ENCODE measurements at regions not wholly inside any gene's neighbourhood (a gene's known extent, or its start where the extent isn't known, plus 50 kb on each side); places are given as distances from the start of the nearest gene placed in this dataset.
"Not testable (repeated sequence)": the region's sequence is repeated elsewhere in the genome, so short reads cannot be mapped to it uniquely, and the experiment has no call there.

DNA sequence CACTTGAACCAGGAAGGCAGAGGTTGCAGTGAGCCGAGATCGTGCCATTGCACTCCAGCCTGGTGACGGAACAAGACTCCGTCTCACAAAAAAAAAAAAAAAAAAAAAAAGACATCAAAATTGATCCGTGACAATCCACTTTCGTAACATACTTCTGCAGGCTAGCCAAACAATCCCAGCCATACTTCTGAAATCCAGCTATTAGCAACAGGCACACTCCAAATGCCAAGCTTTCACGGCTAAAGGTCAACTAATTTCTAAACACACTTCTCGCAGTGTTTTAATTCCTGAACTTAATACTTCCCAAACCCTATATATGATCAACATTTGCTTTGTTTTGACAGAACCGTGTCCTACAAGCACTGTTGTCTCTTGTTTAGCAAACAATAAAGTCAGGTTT lies 411.3 kb upstream of the RUNX1 start:
- no peak overlapping the region for H3K27ac Mint-ChIP-seq
- no peak overlapping the region for H3K4me3 Mint-ChIP-seq
- peaks cover 15% of the 10 kb centered on the region for H3K9me3 Mint-ChIP-seq
- no peaks in the 10 kb centered on the region for H3K27me3 Mint-ChIP-seq (ENCODE audit: low read depth)
- H3K36me3 Mint-ChIP-seq (ENCODE audit: low read depth) = no peaks in the 10 kb centered on the region
- H3K4me1 Mint-ChIP-seq (ENCODE audit: low read depth) = peaks cover 4% of the 10 kb centered on the region
- no peak for DNase-seq (ENCODE audit: low spot score)

DNA sequence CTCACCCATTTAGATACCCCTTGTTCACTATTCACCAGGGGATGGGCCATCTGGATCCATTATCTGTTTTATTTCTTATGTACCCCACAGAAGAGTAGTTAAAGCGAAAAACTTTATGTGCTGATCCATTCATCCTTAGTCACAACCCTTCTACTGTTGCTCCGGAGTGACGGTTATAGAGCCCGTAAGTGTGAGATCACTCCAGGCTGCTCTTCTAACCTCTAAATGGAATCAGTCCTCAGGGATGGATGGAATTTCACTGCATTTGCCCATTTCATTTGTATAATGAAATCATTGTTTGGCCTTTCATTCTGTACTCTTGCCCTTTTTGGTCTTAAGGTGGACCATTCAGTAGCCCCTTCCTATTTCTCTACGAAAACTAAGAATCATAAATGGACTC lies 409.3 kb upstream of the RUNX1 start:
- no peak for DNase-seq (ENCODE audit: low spot score)
- Mint-ChIP-seq H3K27me3 (ENCODE audit: low read depth) (no peaks in the 10 kb centered on the region), H3K4me3 (no peak overlapping the region), H3K4me1 (ENCODE audit: low read depth) (peaks cover 4% of the 10 kb centered on the region), H3K27ac (no peak overlapping the region), H3K9me3 (peaks cover 5% of the 10 kb centered on the region), H3K36me3 (ENCODE audit: low read depth) (no peaks in the 10 kb centered on the region)

DNA sequence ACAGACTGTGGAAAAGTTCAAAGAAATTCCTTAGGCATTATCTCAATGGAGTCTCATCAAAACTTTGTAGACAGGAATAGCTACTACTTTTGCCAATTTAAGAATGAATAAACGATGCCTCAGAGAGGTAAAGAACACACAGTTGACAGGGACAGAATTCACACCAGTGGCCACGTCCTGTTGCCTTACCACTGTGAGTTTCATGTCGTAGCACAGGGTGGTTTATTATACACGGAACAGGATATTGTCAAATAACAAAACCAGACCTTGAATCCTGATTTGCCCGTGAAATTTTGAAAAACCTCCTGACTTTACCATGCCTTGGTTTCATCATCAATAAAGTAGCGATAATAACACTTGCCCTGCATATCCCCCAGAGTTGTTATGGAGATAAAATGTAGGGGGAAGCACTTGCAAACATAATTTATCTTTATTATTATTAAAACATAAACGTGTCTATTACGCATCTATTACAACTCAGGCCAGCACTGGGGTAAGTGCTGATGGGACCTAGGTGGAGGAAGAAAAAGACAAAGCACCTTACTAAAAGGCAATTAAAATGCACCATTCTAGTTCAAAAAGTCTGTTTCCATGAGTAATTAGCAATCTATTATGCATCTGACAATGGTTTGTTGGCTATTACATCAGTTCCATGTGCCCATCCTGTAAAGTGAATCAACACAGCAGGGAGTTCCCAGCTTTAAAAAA lies 408.1 kb upstream of the RUNX1 start:
- Mint-ChIP-seq H3K27ac (no peak overlapping the region), H3K27me3 (ENCODE audit: low read depth) (no peaks in the 10 kb centered on the region), H3K4me3 (no peak overlapping the region), H3K4me1 (ENCODE audit: low read depth) (peaks cover 4% of the 10 kb centered on the region), H3K9me3 (peaks cover 8% of the 10 kb centered on the region), H3K36me3 (ENCODE audit: low read depth) (no peaks in the 10 kb centered on the region)
- no peak for DNase-seq (ENCODE audit: low spot score)

DNA sequence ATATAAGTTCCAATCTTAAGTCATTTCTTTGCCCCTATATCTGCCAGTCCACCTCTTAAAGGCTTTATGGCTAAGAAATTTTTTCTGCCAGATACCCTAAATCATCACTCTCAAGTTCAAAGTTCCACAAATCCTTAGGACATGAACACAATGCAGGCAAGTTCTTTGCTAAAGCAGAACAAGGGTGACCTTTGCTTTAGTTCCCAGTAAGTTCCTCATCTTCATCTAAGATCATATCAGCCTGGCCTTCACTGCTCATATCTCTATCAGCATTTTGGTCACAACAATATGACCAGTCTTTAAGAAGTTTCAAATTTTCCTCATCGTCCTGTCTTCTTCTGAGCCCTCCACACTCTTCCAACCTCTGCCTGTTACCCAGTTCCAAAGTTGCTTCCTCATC lies 402.2 kb upstream of the RUNX1 start:
- Mint-ChIP-seq H3K27ac (no peak overlapping the region), H3K4me1 (ENCODE audit: low read depth) (no peaks in the 10 kb centered on the region), H3K36me3 (ENCODE audit: low read depth) (peaks cover 6% of the 10 kb centered on the region), H3K27me3 (ENCODE audit: low read depth) (no peaks in the 10 kb centered on the region), H3K9me3 (peaks cover 20% of the 10 kb centered on the region), H3K4me3 (no peak overlapping the region)
- DNase-seq (ENCODE audit: low spot score) = no peak

DNA sequence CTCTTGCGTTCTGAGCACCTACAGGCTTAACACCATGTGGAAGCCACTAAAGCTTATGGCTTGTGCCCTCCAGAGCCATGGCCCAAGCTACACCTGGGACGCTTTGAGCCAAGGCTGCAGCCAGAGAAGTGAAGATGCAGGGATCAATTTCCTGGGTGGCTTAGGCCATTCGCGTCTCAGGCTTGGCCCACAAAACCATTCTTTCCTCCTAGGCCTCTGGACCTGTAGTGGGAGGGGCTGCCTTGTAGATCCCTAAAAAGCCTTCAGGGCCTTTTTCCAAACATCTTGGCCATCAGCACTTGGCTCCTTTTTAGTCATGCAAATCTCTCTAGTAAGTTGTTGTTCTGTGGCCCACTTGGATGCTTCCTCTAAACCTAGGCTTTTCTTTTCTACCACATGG lies 401.7 kb upstream of the RUNX1 start:
- Mint-ChIP-seq H3K9me3 (peaks cover 20% of the 10 kb centered on the region), H3K4me1 (ENCODE audit: low read depth) (no peaks in the 10 kb centered on the region), H3K36me3 (ENCODE audit: low read depth) (peaks cover 6% of the 10 kb centered on the region), H3K4me3 (no peak overlapping the region), H3K27me3 (ENCODE audit: low read depth) (no peaks in the 10 kb centered on the region), H3K27ac (no peak overlapping the region)
- DNase-seq (ENCODE audit: low spot score) = no peak

DNA sequence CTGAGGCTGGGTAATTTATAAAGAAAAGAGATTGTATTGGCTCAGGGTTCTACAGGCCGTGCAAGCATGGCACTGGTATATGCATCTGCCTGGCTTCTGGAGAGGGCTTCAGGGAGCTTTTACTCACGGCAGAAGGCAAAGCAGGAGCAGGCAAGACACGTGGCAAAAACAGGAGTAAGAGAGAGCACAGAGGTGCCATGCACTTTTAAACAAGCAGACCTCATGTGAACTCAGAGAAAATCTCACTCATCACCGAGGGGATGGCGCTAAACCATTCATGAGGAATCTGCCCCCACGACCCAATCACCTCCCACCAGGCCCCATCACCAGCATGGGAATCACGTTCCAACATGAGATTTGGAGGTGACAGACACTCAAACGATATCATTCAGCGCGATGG lies 400.7 kb upstream of the RUNX1 start:
- no peak overlapping the region for H3K27ac Mint-ChIP-seq
- H3K9me3 Mint-ChIP-seq = peaks cover 20% of the 10 kb centered on the region
- H3K27me3 Mint-ChIP-seq (ENCODE audit: low read depth) = peaks cover 1% of the 10 kb centered on the region
- no peak overlapping the region for H3K4me3 Mint-ChIP-seq
- H3K4me1 Mint-ChIP-seq (ENCODE audit: low read depth) = no peaks in the 10 kb centered on the region
- DNase-seq (ENCODE audit: low spot score) = no peak
- H3K36me3 Mint-ChIP-seq (ENCODE audit: low read depth) = peaks cover 6% of the 10 kb centered on the region

DNA sequence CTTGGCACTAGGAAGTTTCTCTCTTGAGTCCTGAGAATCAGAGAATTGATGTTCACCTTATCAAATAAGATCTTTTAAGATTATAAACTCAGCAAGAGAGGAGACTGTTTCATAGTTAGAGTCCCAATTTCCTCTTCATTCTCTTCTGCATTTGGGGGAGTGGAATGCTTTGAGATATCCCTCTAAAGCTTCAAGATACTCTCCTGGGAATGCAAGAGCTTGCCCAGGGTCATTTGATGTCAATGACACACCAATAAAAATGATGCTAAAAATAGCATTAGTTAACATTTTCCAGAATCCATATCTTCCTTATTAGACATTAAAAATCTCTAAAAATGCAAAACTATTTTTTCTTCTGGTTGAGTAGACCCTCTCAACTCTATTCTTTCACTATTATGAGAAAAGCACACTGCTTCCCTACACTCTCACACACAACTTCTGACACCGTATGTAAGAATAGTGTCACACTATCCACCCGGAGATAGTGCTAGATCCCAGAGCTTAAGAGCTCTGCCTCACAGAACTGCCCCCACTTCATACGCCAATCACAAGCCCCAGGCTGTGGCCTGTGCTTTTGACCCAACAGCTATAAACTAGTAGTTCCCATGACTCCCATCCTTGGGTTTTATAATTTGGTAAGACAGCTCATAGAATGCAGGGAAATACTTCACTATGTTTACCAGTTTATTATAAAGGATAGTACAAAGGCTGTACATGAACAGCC lies 399.9 kb upstream of the RUNX1 start:
- peaks cover 20% of the 10 kb centered on the region for H3K9me3 Mint-ChIP-seq
- peaks cover 9% of the 10 kb centered on the region for H3K27me3 Mint-ChIP-seq (ENCODE audit: low read depth)
- no peak overlapping the region for H3K27ac Mint-ChIP-seq
- H3K36me3 Mint-ChIP-seq (ENCODE audit: low read depth) = peaks cover 6% of the 10 kb centered on the region
- no peak for DNase-seq (ENCODE audit: low spot score)
- no peak overlapping the region for H3K4me3 Mint-ChIP-seq
- no peaks in the 10 kb centered on the region for H3K4me1 Mint-ChIP-seq (ENCODE audit: low read depth)

DNA sequence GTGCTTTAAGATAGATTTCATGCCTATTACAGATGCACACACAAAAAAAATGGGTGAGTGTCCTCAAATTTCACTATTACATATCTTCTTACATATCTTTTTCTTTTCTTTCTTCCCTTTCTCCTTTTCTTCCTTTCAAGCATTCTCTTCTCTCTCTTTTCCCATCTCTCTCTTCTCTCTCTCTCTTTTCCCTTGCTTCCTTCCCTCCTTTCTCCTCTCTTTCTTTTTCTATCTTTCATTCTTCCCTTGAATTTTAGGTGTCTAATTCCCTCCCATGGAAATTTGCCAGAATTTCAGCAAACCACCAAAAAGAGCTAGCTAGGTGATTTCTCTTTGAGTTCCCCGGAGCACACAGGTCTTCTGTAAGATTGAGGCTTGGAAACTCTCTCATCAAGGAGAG lies 395.3 kb upstream of the RUNX1 start:
- Mint-ChIP-seq H3K4me3 (no peak overlapping the region), H3K36me3 (ENCODE audit: low read depth) (no peaks in the 10 kb centered on the region), H3K4me1 (ENCODE audit: low read depth) (no peaks in the 10 kb centered on the region), H3K27me3 (ENCODE audit: low read depth) (peaks cover 23% of the 10 kb centered on the region), H3K27ac (no peak overlapping the region), H3K9me3 (no peaks in the 10 kb centered on the region)
- DNase-seq (ENCODE audit: low spot score) = no peak

DNA sequence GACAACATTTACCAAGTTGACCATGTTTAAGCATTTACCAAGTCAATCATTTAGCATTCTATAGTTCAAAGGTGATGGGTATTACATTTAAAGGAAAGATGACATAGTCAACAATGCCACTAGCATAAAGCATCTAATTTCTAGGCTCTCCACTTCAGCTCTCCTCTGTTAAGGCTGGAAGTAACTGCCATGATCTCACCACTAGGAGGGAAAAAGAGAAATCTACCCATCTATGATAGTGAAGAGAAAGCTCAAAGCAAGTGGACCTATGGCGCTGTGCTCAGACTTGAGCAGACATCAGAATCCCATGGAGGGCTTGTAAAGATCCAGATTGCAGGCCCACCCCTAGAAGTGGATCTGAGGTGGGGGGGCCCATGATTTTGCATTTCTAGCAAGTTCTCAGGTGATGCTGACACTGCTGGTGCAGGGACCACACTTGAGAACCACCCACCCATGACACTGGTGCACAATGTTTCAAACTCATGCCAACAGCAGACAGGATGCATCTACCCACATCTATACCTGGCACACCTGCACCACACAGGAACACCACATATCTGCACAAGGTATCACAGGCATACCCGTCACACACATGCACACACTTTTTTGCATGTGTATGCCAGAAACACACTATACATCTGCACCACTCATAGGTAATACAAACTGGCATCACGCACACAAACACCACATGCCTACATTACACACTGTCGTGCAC lies 392.9 kb upstream of the RUNX1 start:
- peaks cover 28% of the 10 kb centered on the region for H3K27me3 Mint-ChIP-seq (ENCODE audit: low read depth)
- no peaks in the 10 kb centered on the region for H3K36me3 Mint-ChIP-seq (ENCODE audit: low read depth)
- H3K9me3 Mint-ChIP-seq = no peaks in the 10 kb centered on the region
- H3K4me1 Mint-ChIP-seq (ENCODE audit: low read depth) = peaks cover 11% of the 10 kb centered on the region
- no peak for DNase-seq (ENCODE audit: low spot score)
- no peak overlapping the region for H3K4me3 Mint-ChIP-seq
- no peak overlapping the region for H3K27ac Mint-ChIP-seq

DNA sequence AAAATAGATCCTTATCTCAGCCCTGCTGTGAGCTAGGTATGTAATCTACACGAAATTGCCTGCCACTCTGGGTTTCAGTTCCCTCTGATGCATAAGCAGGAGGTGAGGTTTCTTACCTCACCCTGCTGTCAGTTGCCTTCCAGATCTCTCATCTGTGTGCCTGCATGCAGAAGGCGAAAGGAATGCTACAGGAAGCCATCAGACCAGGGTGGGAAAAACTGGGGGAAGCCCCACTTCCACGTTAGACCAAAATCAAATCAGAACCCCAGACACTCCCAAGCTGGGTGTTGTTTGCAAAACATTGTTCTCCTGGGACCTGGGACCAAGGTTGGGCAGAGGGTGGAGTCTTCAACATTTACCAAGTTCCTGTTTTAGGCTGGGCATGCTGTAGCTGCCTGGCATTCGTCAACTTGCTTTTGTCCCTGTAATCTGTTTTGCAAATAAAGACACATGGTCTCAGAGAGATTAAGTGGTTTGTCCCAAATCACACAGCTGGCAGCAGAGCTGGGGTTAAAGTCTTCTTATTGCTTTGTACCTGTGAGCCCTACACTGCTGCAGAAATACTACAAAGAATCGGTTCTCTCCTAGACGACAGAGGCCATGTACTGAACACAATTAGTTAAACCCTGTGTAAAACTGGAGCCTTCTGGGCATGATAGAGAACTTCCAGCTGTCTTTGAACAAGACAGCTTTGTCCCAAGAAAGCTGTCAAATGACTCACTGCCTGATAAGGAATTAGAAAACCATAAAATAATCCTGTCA lies 389.7 kb upstream of the RUNX1 start:
- H3K4me3 Mint-ChIP-seq = peak overlapping the region; percentile 58

DNA sequence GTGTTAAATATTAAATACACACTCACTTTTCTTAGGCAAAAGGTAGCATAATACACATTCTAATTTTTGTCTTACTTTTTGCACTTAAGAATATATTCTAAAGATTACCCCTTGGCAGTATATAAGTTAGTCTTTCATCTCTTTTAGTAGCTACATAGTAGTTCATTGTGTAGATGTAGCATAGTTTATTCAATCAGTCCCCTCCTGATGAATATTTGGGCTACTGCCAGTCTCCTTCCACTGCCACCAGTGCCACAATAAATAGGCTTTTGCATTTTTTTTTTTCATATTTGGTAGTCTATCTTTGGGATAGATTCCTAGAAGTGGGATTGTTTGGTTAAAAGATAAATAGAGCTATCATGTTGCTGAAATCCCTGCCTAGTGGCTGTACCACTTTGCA lies 388.8 kb upstream of the RUNX1 start:
- H3K36me3 Mint-ChIP-seq (ENCODE audit: low read depth) = no peaks in the 10 kb centered on the region
- H3K4me1 Mint-ChIP-seq (ENCODE audit: low read depth) = peaks cover 11% of the 10 kb centered on the region
- H3K9me3 Mint-ChIP-seq = peaks cover 29% of the 10 kb centered on the region
- no peak overlapping the region for H3K27ac Mint-ChIP-seq
- no peak overlapping the region for H3K4me3 Mint-ChIP-seq
- DNase-seq (ENCODE audit: low spot score) = no peak
- peaks cover 15% of the 10 kb centered on the region for H3K27me3 Mint-ChIP-seq (ENCODE audit: low read depth)

More for the DNA sequence above, 389.7 kb upstream of the RUNX1 start:
- H3K36me3 Mint-ChIP-seq (ENCODE audit: low read depth) = no peaks in the 10 kb centered on the region
- peak; percentile 31 for DNase-seq (ENCODE audit: low spot score)
- peaks cover 21% of the 10 kb centered on the region for H3K27me3 Mint-ChIP-seq (ENCODE audit: low read depth)
- peaks cover 20% of the 10 kb centered on the region for H3K9me3 Mint-ChIP-seq
- no peak overlapping the region for H3K27ac Mint-ChIP-seq
- H3K4me1 Mint-ChIP-seq (ENCODE audit: low read depth) = peaks cover 11% of the 10 kb centered on the region

DNA sequence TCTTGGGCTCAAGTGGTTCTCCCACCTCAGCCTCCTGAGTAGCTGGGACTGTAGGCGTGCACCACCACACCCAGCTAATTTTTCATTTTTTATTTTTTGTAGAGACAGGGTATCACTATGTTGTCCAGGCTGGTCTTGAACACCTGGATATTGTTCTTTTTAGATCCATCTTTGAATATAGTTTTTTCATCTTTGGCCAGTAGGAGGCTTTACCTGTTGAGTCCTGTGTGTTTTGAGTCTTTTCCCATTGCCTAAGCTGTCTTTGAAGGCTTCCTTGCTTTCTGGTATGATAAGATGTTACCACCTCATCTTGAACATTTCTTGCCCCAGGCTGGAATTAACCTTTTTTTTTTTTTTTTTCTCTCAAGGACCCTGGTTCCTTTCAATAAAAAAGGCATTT lies 387.8 kb upstream of the RUNX1 start:
- Mint-ChIP-seq H3K27ac (no peak overlapping the region), H3K4me3 (no peak overlapping the region), H3K27me3 (ENCODE audit: low read depth) (peaks cover 12% of the 10 kb centered on the region)

DNA sequence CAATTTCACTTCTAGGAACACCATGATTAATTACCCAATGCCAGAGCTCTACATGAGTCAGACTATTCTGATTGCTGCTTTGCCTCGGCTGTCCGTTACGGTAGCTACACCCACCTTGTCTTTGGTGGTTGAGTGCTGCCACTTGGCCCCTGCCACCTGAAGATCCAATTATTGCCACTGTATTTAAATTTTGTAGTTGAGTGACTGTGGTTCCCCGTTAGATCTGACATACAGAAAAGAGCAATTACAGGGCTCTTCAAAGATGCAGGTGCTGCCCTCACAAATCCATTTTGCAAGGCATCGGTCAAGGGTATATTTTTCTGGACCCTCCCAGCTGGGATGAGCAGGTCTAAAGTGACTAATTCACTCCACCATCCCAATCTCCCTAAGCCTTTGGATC lies 383.5 kb upstream of the RUNX1 start:
- peaks cover 48% of the 10 kb centered on the region for H3K9me3 Mint-ChIP-seq
- DNase-seq (ENCODE audit: low spot score); H3K27ac Mint-ChIP-seq; H3K36me3 Mint-ChIP-seq (ENCODE audit: low read depth); H3K4me1 Mint-ChIP-seq (ENCODE audit: low read depth); H3K4me3 Mint-ChIP-seq: not testable (repeated sequence)
- H3K27me3 Mint-ChIP-seq (ENCODE audit: low read depth) = peaks cover 14% of the 10 kb centered on the region

More for the DNA sequence above, 387.8 kb upstream of the RUNX1 start:
- no peak for DNase-seq (ENCODE audit: low spot score)
- H3K4me1 Mint-ChIP-seq (ENCODE audit: low read depth) = peaks cover 11% of the 10 kb centered on the region
- H3K36me3 Mint-ChIP-seq (ENCODE audit: low read depth) = no peaks in the 10 kb centered on the region
- H3K9me3 Mint-ChIP-seq = peaks cover 39% of the 10 kb centered on the region

DNA sequence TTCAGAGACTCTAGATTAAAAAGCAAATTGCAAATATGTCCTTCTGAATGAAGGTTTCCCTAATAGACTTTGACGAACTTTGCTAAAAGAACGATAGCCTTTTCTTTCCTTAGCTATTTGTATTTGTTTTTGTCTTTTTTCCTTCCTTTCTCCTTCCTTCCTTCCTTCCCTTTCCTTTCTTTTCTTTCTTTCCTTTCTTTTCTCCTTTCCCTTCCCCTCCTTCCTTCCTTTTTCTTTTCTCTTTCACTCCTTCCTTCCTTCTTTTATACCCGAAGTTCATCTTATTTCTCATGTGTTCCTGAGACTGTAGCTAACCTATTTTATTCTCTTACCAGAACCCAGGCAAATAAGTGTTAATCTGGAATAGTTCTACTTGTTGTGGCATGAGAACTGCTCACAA lies 381.2 kb upstream of the RUNX1 start:
- Mint-ChIP-seq H3K27ac (no peak overlapping the region), H3K4me3 (no peak overlapping the region), H3K9me3 (peaks cover 43% of the 10 kb centered on the region), H3K27me3 (ENCODE audit: low read depth) (peaks cover 12% of the 10 kb centered on the region), H3K36me3 (ENCODE audit: low read depth) (no peaks in the 10 kb centered on the region), H3K4me1 (ENCODE audit: low read depth) (peaks cover 15% of the 10 kb centered on the region)
- no peak for DNase-seq (ENCODE audit: low spot score)

Measured in T-helper 2 cell treated with Interferon-gamma antibody and Interleukin-4, amounts not matched to agents 5 μg/mL and 100 μg/mL, for 36 hours (primary cell).